ENCODE measurements at regions not wholly inside any gene's neighbourhood (a gene's known extent, or its start where the extent isn't known, plus 50 kb on each side); places are given as distances from the start of the nearest gene placed in this dataset.

- CTCF ChIA-PET: interaction anchor here (1.9 kb wide), 1 partner anchor 350 kb away, joined by 6 read pairs; no protein-coding TSS in a partner anchor
- POLR2A ChIA-PET: no interaction called here
- H3K9me1 ChIP-seq (replicated peaks; ENCODE audit: control insufficient read depth, extremely low read depth, insufficient read depth, low read length): no peaks in the 10 kb centered on the region
- BruUV-seq (replicated peaks): no TSS peak
- H2AFZ ChIP-seq (ENCODE audit: low read depth, low read length): no peak overlapping the region
- H3K9me3 ChIP-seq (replicated peaks; ENCODE audit: control insufficient read depth, insufficient read depth, low read length): no peaks in the 10 kb centered on the region
- no peaks in the 10 kb centered on the region for H3K4me1 ChIP-seq (ENCODE audit: control insufficient read depth, extremely low read depth, insufficient read depth, low read length)
- no peak for DNase-seq (ENCODE audit: low read depth, low spot score)
- no peak for FAIRE-seq
- H4K20me1 ChIP-seq (replicated peaks; ENCODE audit: control insufficient read depth, extremely low read depth, insufficient read depth, low read length): no peaks in the 10 kb centered on the region
- H3K36me3 ChIP-seq (ENCODE audit: control insufficient read depth in 2 of 2, extremely low read depth in 1 of 2, insufficient read depth in 2 of 2, low read length in 2 of 2): no peaks in the 10 kb centered on the region
- H3K4me3 ChIP-seq (replicated peaks in 1 of 3; ENCODE audit: insufficient read depth in 1 of 3, low read depth in 1 of 3, low read length in 3 of 3): no peak overlapping the region
- H3K9ac ChIP-seq (replicated peaks; ENCODE audit: extremely low read depth, insufficient read depth, low read length): no peak overlapping the region
- TF ChIP-seq CTCF (IDR thresholded peaks at IDR 0.05; ENCODE audit: extremely low read depth in 1 of 2, insufficient read depth in 1 of 2, low read depth in 1 of 2, low read length in 2 of 2) (no peak), POLR2AphosphoS5 (IDR thresholded peaks at IDR 0.05; ENCODE audit: insufficient read depth, low read depth, low read length) (no peak)
- H3K27ac ChIP-seq (ENCODE audit: insufficient read depth, low read depth, low read length): no peak overlapping the region
- H3K79me2 ChIP-seq (ENCODE audit: control insufficient read depth, insufficient read depth, low read length): no peaks in the 10 kb centered on the region
- intact Hi-C loops (cut with micrococcal nuclease) (no loop called here), dilution Hi-C loops (cut with MboI; ENCODE audit: extremely low pct_ligation_motif_present, low sequenced_read_pairs) (no loop called here)
- peaks cover 1 to 2% of the 10 kb centered on the region in 2 experiments for H3K27me3 ChIP-seq (ENCODE audit: control insufficient read depth in 2 of 2, insufficient read depth in 2 of 2, low read length in 2 of 2)
- H3K4me2 ChIP-seq (ENCODE audit: insufficient read depth, low read length): no peak overlapping the region
These were observed 111.7 kb upstream of the SIX3 start for GRCh38 chr2:44829771-44830170.

GRCh38 chr2:44833171-44834069 lies 108.1 kb upstream of the SIX3 start:
- no peak overlapping the region for H3K27ac ChIP-seq (ENCODE audit: insufficient read depth, low read depth, low read length)
- no TSS peak for BruUV-seq (replicated peaks)
- POLR2A ChIA-PET: no interaction called here
- H3K9me3 ChIP-seq (replicated peaks; ENCODE audit: control insufficient read depth, insufficient read depth, low read length): no peaks in the 10 kb centered on the region
- TF ChIP-seq MYC (IDR thresholded peaks at IDR 0.05; ENCODE audit: low read depth, low read length) (no peak), FOS (IDR thresholded peaks at IDR 0.05; ENCODE audit: borderline replicate concordance, insufficient read depth, low read length) (no peak), EZH2 (IDR thresholded peaks at IDR 0.05; ENCODE audit: borderline replicate concordance, low read depth, low read length, severe bottlenecking) (no peak)
- H3K9ac ChIP-seq (replicated peaks; ENCODE audit: extremely low read depth, insufficient read depth, low read length): no peak overlapping the region
- no peak overlapping the region for H3K4me2 ChIP-seq (ENCODE audit: insufficient read depth, low read length)
- H3K4me1 ChIP-seq (ENCODE audit: control insufficient read depth, extremely low read depth, insufficient read depth, low read length): no peaks in the 10 kb centered on the region
- intact Hi-C loops (cut with micrococcal nuclease): no loop called here
- H3K79me2 ChIP-seq (ENCODE audit: control insufficient read depth, insufficient read depth, low read length): no peaks in the 10 kb centered on the region
- CTCF ChIA-PET: no interaction called here
- dilution Hi-C loops (cut with MboI; ENCODE audit: extremely low pct_ligation_motif_present, low sequenced_read_pairs): no loop called here
- H3K9me1 ChIP-seq (replicated peaks; ENCODE audit: control insufficient read depth, extremely low read depth, insufficient read depth, low read length): no peaks in the 10 kb centered on the region
- peaks cover 1 to 2% of the 10 kb centered on the region in 2 experiments for H3K27me3 ChIP-seq (ENCODE audit: control insufficient read depth in 2 of 2, insufficient read depth in 2 of 2, low read length in 2 of 2)
- no peak for FAIRE-seq
- H3K36me3 ChIP-seq (ENCODE audit: control insufficient read depth in 2 of 2, extremely low read depth in 1 of 2, insufficient read depth in 2 of 2, low read length in 2 of 2): no peaks in the 10 kb centered on the region
- H3K4me3 ChIP-seq (replicated peaks in 1 of 3; ENCODE audit: insufficient read depth in 1 of 3, low read depth in 1 of 3, low read length in 3 of 3): no peak overlapping the region
- no peak overlapping the region for H2AFZ ChIP-seq (ENCODE audit: low read depth, low read length)
- no peak for DNase-seq (ENCODE audit: low read depth, low spot score)
- H4K20me1 ChIP-seq (replicated peaks; ENCODE audit: control insufficient read depth, extremely low read depth, insufficient read depth, low read length): no peaks in the 10 kb centered on the region
